ENCODE measurements at regions not wholly inside any gene's neighbourhood (a gene's known extent, or its start where the extent isn't known, plus 50 kb on each side); places are given as distances from the start of the nearest gene placed in this dataset.

DNA sequence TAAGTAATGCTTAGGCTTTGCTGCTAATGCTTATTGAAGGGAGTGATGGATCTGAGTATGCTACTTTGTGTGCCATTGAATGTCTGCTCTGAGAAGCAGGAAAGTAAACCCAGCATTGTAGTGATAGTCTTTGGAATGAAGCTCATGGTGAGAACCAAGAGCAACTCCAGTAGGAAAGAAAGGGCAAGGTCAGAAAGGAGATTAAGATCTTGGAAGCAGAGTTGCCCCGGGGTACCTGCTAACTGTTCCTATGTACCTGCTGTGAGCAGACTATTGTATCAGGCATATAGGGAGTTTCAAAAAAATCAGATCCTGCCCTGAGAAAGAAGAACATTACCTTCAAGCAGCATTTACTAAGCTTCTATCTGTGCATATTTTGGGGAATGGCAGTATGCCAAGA, 54.5 kb upstream of the AASS start:
- in situ Hi-C loops (cut with HindIII; ENCODE audit: low pct_unique_long_range_greater_than_20kb, low sequenced_read_pairs) = no loop called here
- DNase-seq (ENCODE audit: low read depth, low spot score) = no peak
- no peaks in the 10 kb centered on the region for H3K36me3 ChIP-seq (ENCODE audit: control insufficient read depth, insufficient read depth, low read length)
- ChIA-PET CTCF (no interaction called here), POLR2A (no interaction called here)
- H3K9me3 ChIP-seq (ENCODE audit: control insufficient read depth, insufficient read depth, low read depth, low read length) = no peaks in the 10 kb centered on the region
- TF ChIP-seq TCF7L2 (IDR thresholded peaks at IDR 0.05; ENCODE audit: low read depth, low read length) = no peak
- TF ChIP-seq, protein P1, sequence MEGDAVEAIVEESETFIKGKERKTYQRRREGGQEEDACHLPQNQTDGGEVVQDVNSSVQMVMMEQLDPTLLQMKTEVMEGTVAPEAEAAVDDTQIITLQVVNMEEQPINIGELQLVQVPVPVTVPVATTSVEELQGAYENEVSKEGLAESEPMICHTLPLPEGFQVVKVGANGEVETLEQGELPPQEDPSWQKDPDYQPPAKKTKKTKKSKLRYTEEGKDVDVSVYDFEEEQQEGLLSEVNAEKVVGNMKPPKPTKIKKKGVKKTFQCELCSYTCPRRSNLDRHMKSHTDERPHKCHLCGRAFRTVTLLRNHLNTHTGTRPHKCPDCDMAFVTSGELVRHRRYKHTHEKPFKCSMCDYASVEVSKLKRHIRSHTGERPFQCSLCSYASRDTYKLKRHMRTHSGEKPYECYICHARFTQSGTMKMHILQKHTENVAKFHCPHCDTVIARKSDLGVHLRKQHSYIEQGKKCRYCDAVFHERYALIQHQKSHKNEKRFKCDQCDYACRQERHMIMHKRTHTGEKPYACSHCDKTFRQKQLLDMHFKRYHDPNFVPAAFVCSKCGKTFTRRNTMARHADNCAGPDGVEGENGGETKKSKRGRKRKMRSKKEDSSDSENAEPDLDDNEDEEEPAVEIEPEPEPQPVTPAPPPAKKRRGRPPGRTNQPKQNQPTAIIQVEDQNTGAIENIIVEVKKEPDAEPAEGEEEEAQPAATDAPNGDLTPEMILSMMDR (IDR thresholded peaks at IDR 0.05) = no peak
- TF ChIP-seq, protein P2, sequence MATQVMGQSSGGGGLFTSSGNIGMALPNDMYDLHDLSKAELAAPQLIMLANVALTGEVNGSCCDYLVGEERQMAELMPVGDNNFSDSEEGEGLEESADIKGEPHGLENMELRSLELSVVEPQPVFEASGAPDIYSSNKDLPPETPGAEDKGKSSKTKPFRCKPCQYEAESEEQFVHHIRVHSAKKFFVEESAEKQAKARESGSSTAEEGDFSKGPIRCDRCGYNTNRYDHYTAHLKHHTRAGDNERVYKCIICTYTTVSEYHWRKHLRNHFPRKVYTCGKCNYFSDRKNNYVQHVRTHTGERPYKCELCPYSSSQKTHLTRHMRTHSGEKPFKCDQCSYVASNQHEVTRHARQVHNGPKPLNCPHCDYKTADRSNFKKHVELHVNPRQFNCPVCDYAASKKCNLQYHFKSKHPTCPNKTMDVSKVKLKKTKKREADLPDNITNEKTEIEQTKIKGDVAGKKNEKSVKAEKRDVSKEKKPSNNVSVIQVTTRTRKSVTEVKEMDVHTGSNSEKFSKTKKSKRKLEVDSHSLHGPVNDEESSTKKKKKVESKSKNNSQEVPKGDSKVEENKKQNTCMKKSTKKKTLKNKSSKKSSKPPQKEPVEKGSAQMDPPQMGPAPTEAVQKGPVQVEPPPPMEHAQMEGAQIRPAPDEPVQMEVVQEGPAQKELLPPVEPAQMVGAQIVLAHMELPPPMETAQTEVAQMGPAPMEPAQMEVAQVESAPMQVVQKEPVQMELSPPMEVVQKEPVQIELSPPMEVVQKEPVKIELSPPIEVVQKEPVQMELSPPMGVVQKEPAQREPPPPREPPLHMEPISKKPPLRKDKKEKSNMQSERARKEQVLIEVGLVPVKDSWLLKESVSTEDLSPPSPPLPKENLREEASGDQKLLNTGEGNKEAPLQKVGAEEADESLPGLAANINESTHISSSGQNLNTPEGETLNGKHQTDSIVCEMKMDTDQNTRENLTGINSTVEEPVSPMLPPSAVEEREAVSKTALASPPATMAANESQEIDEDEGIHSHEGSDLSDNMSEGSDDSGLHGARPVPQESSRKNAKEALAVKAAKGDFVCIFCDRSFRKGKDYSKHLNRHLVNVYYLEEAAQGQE (IDR thresholded peaks at IDR 0.05; ENCODE audit: insufficient read depth in 1 of 2, low read depth in 2 of 2, low read length in 1 of 2) = no peak
- TF ChIP-seq SIN3A (IDR thresholded peaks at IDR 0.05; ENCODE audit: borderline replicate concordance, insufficient read depth, low read depth, low read length) = no peak
- no peak for TF ChIP-seq POLR2AphosphoS5 (IDR thresholded peaks at IDR 0.05; ENCODE audit: low read depth, low read length)
- ATAC-seq = no peak
- intact Hi-C loops (cut with micrococcal nuclease; ENCODE audit: unreplicated experiment) = no loop called here
- no TSS peak for BruUV-seq (replicated peaks)
- no peak overlapping the region for H3K27ac ChIP-seq (ENCODE audit: low read length)
- H3K4me3 ChIP-seq (ENCODE audit: low read depth in 2 of 2, low read length in 2 of 2) = no peak overlapping the region
- no peaks in the 10 kb centered on the region for H3K27me3 ChIP-seq (ENCODE audit: control insufficient read depth, insufficient read depth, low read length)
- no peaks in the 10 kb centered on the region for H3K4me1 ChIP-seq (ENCODE audit: control insufficient read depth, insufficient read depth, low read length)
